HG03045 (cell line): ENCODE measurements at regions not wholly inside any gene's neighbourhood (a gene's known extent, or its start where the extent isn't known, plus 50 kb on each side); places are given as distances from the start of the nearest gene placed in this dataset.

Experiments used
- ATAC-seq: cut with Tn5 transposase; IDR thresholded peaks from one replicate; pipeline ENCODE4 v1.9.1; 2021; ENCODE audit warnings: mild to moderate bottlenecking, moderate library complexity; ENCODE audit not compliant: unreplicated experiment

DNA sequence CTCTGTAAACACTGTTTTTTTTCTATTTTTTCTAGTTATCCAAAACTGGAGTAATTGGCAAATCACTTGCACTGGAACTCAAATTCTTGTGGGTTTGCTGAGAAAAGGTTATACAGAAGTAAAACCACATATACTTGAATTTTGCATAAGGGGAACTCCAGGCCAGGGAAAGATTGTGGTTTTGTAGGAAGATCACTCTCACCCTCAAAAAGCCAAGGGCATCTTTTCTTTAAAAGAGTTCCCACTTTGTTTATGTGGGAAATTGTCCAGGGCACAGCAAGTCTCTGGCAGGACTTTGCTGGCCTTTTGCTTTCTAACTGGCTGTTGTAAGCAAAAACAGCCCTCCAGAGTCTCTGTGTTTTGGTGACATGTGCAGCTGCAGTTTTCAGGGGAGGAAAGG lies 340.3 kb upstream of the RBMS3 start:
- ATAC-seq, result peak; percentile 81

DNA sequence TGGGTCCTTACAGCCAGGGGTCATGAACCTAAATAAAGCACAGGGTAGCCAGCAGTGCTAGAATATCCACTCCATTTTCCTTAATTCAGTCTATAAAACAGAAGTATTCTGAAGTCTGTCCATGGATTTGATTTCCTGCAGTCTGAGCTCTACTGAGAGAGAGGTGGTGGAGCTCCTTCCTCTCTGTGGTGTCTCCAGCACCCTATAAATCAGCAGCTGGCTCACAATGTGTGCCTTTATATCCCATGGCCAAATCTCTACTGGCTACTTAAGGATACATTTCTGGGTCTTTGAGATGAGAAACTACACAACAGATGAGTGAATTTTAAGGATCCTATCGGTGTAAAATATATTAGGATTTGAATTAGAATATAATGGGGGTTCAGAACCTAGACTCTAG lies 339.9 kb upstream of the RBMS3 start:
- ATAC-seq, result no peak

DNA sequence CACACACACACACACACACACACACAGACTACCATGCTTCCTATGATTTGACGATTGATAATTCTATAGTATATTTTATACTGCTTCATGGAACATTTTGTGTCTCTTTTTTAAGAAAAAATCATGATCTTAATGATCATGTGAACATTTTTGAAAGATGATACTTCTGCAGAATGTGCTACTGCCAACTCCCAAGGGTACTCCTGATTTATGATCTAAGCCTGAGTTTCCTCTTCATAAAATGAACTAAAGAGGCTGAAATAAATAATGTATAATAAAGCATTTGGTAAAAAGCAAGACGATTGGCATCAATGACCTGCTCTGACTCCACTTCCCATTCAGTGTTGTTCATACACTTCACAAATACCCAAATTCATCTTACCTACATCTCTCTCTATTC lies 333.8 kb upstream of the RBMS3 start:
- no peak for ATAC-seq

DNA sequence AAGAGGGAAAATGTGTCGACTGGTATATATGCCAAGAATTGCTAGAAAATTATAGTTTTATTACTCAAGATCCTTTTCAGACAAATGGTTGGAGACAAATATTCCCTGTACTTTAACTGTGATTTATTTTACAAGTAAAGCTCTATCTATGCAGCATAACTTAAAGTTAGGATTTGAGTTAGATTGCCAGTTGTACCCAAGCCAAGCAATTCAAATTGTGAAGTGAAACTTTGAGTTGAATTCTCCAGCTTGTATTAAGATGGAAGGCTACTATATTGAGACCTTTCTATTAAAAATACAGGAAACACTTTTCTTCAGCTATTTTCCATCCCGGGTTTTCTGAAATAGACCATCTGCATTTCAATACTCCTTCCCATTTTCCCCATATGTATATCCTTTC lies 333.1 kb upstream of the RBMS3 start:
- no peak for ATAC-seq

DNA sequence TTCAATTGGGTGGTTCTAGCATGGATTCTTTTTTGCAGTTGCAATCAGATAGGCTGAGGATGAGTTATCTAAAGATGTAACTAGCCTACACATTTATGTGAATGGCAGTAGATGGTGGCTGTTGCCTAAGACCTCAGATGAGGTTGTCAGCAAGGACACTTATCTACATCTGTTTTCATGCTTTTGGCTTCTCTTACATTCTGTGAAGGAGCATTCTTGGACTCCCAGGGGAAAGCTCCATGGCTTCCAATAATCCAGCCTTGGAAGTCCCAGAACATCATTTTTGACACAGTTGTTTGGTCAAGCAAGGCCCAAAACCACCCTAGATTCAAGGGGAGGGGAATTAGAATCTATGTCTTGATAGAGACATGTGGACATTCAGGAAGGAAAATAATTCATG lies 332.2 kb upstream of the RBMS3 start:
- ATAC-seq, result no peak

DNA sequence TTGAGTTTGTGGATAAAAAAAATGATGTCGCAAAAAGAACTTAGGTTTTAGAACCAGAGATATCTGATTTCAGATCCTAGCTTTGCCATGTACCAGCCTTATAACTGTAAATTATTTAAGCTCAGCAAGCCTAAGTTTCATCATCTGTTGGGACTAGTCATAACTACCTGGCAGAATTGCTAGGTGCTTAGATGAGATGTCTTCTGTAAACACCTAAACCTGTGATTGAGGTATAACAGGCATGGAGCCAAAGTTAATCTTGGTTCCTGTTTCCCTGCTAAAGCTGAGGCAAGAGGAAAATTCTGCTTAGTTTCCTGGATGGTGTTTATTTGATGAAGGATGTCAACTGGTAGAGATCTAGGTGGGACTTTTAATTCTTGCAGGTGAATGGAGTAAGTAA lies 331.3 kb upstream of the RBMS3 start:
- ATAC-seq, result no peak

DNA sequence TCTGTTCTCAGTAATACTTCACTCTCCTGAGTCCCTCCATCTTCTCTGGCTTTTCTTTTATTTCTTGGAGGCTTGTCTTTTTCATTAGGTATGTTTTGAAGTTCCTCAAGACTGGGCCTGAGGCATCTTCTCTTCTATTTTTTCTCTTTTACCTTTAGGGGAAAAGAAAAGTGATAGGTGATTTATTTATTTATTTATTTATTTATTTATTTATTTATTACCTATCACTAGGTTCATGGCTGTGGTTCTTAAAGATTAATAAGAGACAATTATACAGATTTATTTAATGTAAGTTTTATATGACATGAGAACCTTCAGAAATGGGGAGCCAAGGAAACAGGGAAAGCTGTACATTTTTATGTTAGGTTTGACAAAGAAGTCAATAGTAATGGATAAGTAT lies 330.3 kb upstream of the RBMS3 start:
- ATAC-seq, result no peak

DNA sequence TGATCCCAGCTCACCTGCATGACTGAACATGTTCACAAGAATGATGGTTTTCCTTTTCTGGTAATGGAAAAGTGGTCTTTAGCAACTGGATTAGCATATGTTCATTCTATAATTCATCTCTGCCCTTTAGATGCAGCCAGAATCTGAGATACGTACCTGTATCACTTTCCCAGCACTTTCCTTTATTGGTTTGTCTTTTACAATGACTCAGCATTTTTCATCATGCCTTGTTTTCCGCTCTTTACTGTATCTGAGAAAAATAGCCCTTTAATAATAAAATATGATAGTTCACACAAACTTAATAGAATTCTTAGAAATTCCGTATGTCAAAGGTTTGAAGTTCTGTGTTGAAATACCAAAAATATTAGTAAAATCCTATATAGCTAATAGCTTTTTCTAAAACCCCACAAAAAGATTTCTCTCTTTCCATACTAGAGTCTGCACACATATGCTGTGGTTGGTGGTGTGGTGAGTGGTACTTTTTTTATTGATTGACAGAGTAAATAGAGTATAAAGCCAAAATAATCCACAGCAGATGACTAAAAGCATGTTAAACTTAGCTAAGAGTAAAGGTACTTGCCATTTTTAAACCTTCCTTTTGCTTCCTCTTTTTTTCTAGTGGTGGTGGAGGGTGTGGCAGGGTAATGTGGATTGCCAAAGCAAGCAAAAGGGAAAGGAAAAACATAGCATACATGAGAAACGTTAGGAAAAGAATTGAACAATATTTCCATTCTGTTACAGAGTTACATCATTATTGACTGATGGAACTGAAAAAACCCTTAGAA lies 328.9 kb upstream of the RBMS3 start:
- no peak for ATAC-seq

DNA sequence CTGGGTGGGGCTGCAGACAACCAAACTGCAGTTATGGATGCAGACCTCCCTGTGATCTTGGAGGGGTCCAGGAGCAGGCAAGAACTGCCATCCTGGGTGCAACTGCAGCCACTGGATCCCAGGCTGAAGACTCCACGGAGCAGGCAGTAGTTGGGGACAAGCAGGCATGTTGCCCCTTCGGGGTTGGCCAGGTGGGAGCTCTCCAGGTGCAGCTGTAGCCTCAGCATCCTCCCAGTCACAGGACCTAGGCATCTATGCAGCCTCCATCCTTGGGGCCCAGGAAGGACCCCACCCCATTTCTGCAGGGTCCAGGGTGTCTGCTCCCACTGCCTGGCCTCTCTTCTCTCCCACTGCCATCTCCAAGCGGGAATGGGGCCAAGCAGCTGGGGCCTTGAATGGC lies 322.2 kb upstream of the RBMS3 start:
- ATAC-seq, result no peak

DNA sequence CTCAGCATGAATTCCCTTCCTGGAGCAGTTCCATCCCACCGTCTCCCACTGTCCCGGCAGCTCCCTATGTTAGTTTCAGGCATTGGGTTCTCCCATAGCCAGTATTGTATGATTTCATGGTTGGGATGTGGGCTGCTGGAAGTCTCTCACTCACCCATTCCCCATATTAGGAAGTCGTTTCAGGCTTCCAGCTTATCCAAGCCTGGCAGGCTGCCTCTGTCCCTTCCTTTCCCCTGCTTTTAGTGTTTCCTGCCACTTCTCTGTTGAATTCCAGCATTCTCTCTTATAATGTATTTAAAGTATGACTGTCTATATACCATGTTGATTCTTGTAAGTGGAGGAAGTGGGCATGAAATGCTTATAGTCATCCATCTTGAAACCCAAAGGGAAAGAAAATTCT lies 309.7 kb upstream of the RBMS3 start:
- ATAC-seq, result no peak

DNA sequence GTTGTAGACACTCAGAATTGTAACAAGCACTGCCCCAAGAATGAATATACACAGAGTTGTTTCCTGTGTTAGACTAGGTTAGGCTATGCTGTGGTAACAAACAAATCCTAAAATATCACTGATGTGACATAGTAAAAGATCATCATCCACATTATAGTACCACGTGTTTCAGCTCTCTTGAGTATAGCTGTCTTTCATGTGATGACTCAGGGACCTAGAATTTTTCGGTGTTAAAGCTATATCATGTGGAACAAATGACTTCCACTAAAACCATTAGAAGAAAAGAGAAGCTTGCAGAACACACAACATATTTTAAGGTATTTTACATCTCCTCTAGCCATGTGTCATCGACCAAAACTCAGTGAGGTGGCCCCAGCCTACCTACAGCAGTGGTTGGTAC lies 307.9 kb upstream of the RBMS3 start:
- no peak for ATAC-seq

DNA sequence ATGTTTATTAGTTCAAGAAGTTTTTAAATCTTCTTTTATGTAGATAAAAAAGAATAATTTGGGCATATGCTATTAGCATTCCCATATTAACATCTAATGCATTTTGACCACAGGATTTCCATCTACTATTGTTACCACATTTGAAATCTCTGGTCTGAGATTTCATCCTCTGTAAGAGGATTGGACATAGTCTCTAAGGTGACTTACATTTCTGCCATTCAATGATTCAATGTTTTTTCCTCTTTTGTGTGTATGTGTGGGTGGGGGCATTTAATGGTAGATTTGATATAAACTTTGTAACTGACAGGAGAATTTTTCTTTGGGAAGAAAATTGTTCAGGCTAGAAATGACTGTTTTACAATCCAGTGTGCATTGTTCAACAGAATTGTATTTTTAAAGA lies 307.3 kb upstream of the RBMS3 start:
- no peak for ATAC-seq

DNA sequence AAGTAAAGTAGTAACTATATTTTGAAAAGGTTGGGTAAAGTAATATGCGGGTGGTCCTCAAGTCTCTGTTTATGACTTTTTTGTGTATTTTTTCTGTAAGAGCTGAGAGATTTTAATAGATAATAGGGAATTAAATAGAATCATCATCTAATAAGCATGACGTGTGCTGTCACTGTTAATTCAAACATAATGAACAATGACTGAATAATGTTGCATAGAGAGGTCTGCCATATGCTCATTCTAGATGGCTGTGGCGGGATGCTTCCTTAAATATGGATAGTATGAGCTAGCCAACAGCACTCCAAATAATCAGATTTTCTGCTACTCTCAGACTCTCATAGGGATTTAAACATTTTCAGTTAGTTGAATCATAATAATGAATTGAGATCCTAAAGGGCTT lies 302.8 kb upstream of the RBMS3 start:
- no peak for ATAC-seq

DNA sequence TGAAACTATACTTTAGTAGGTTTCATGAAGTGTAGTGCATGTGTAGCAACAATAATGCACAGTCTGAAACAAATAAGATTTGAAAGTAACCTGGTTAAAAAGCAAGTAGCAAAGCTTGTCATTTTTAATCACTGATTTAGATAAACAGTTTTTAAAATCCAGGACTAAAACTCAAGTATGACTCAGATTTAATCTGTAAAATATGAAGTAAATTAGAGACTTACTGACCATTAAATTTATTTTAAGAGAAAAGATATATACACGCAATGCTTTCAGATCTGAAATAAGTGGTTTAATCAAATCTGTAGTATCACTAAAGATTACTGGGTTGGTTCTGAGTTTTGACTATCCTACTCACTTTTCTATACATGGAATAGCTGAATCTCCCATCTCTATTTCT lies 300.7 kb upstream of the RBMS3 start:
- ATAC-seq, result no peak

DNA sequence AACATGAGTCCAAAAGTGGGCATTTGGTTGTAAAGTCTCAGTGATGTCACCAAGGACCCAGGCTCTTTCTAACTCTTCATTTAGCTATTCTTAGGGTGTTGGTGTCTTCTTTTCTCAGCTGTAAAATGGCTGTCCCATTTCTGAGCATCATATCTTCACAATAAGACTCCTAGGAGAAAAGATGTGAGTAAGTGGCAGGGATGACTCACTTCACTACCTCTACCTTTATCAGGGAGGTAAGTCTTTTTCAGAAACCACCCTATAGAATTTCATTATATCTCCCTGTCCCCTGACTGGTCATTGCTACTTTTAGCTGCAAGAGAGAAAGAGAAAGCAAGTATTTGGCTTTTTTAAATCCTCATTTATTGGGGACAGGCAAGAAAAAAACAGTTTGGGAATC lies 300.2 kb upstream of the RBMS3 start:
- no peak for ATAC-seq

DNA sequence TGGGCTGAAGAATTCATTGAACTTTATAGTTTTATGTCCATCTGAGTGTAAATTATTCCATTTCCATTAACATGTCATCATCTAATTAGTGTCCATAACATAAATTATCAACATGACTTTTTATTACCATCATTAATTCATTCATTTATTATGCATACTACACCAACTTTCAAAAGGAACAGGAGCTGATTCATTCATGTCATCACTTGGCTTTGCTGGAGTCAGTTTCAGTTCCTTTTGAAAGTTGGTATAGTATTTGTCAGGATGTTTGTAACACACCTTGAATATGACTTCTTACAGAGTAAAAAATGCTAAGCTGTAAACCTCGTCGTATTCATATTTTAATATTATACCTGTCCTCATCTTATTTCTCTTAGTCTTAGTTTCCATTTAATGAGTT lies 298.0 kb upstream of the RBMS3 start:
- no peak for ATAC-seq

DNA sequence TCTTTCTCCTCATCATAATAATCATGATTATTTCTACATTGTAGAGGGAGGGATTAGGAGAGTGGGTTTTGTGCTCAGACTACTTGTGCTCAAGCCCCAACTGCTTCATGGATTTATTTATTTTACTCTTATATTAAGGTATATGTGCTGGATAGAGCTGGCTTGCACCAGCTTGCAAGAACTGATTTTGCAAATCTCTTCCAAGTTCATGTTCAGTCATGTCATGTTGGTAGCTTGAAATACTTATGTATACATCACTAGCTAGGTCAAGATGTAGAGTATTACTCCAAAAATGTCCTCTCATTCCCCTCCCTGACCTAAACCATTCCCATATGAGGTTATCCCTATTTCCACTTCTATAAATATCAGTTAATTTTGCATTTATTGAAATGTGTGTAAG lies 293.9 kb upstream of the RBMS3 start:
- ATAC-seq, result no peak

DNA sequence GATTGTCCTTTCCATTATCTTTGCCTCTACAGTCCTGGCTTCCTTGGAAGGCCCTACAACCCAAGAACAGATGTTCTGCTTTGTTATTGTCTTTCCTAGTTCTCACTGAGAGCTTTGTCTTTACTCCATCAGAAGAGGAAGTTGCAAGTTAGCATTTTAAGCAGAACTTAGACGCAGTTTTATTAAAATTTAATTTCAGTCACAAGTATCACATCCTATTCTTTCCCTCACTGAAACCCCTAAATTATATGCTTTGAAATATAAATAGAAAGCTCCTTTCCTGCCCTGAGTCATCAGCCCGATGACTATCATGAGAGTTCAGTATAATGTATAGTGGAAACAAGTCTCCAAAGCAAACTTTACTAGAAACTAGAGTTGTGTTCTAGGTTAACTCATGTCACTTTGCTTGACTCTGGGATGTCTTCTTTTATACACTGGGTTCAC lies 291.2 kb upstream of the RBMS3 start:
- peak; percentile 75 for ATAC-seq

DNA sequence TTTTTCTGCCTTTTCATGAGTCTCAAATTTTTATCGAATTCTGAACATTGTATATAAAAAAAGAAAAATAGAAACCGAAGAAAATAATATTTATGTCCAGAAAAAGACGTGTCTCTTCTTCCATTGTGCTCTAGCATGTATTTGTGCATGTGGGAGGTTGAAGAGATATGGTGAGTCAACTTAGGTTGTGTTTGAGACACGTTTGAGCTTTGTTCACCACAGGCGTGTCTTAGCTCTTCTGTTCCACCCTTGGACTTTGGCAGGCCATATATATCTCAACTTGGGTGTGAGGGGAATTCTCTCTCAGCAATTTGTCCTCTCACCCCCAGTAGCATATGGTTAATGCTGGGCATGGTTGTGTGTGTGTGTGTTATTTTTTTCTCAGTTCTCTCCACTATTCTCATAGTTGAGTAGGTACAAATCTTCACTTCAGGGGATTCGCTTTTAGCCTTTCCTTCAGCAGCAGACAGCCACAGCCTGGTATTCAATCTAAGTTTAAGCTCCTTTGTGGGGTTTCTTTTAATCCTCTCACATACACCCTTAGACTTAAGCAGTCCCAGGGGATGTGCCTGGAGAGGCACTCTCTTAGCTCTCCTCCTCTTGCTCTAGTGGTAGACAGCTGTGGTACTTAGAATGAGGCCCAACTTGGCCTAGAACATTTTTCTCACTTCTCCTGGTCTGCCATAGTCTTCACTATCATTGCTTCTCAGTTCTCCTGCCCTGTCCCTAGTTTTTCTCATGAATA lies 286.5 kb upstream of the RBMS3 start:
- ATAC-seq, result no peak

DNA sequence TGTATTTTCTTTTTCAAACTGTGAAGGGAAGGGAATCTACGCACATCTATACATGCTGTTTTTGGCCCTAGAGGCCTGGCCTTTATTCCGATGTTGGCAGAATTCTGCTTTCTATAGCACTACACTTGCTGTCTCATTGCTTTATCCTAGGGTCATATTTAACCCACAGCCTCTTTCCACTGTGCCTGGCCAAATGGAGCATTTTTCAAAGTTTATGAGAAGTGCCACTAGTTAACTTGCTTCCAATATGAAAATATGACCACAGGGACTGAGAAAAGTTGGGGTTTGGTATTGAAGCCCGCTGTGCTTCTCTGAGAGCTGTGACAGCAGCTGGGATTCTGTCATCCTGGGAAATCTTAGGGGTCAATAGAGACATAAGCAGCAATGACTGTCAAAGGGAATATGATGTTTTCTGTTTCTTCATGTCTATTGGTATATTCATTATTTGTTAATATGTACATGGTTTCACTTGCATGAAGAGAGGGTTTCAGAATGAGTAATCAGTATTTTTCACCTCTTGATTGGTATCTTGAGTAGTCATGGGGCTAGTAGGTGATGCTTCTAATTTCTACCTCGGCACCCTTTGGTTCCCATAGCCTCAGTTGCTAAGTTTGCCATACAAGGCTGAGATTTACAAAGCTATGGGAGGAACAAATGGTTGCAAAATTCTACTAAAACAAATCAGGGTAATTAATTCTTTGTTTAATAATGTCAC lies 275.8 kb upstream of the RBMS3 start:
- peak; percentile 95 for ATAC-seq

DNA sequence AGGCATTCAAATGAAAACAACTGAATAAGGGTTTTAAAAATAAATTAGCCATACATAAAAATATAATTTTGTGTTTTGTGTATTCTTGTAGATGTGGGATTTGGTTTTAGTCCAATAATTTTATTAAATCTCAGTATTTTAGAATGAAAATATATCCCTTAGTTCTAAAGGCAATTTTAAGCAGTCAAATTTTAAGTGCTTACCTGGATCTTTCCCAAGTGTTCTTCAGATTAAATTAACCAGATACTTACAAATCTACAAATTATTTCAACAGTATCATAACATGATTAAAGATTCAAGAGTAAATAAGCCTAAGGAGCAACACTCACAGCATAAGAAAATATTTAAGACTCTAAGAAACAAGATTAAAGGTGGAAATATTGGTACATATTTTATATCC lies 275.0 kb upstream of the RBMS3 start:
- ATAC-seq, result no peak

DNA sequence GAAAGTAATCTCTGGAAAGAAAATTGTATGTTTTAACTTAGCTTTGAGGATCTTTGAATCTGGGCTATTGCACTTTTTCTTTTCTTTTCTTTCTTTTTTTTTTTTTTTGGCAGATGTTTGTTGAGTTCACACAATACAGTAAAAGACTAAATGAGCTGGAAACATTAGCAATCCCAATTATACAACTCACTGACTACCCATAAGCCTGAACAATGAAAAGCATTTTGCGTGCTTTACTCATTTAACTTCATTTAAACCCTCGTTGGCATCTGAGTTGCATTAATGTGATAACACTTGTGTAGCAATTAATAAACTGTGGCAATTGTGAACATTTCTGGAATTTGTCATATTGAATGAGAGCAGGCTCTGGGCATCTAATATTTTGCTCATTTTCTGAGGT lies 269.4 kb upstream of the RBMS3 start:
- no peak for ATAC-seq
